Left lobe of liver (tissue), 2 donors: ENCODE measurements at regions not wholly inside any gene's neighbourhood (a gene's known extent, or its start where the extent isn't known, plus 50 kb on each side); places are given as distances from the start of the nearest gene placed in this dataset.
A peak's percentile ranks its signal among the peaks of the same experiment; 100 is the strongest.

ENCODE experiments used
- ATAC-seq: fragments of 200-7000 bp; cut with Tn5 transposase; one replicate; pipeline ENCODE4 v1.9.1; 2020; ENCODE audit warnings: mild to moderate bottlenecking, moderate library complexity
- DNase-seq: peaks from one replicate; pipeline ENCODE4 v3.0.0-alpha.2; 2020; ENCODE audit warnings: low spot score
- donor health status: DM: no; HTN: no; CAD: no; lungs with moderate emphysema.
- donor health status: DM: no; HTN: yes; CAD: no.

- no peak for ATAC-seq
- DNase-seq, result no peak
These were observed 179.2 kb upstream of the TNFAIP3 start for GRCh38 chr6:137687818-137688217.

GRCh38 chr6:137688230-137688971 is 178.7 kb upstream of the TNFAIP3 start:
- no peak for DNase-seq
- no peak for ATAC-seq

- DNase-seq, result no peak
These were observed 177.7 kb upstream of the TNFAIP3 start for GRCh38 chr6:137689377-137689776.

GRCh38 chr6:137690034-137690433 is 177.0 kb upstream of the TNFAIP3 start:
- DNase-seq, result no peak
- no peak for ATAC-seq

More at GRCh38 chr6:137689377-137689776, 177.7 kb upstream of the TNFAIP3 start:
- ATAC-seq, result no peak

GRCh38 chr6:137690721-137691120 is 176.3 kb upstream of the TNFAIP3 start:
- ATAC-seq, result no peak
- DNase-seq, result no peak

- ATAC-seq (no peak), DNase-seq (no peak)
These were observed 174.8 kb upstream of the TNFAIP3 start for GRCh38 chr6:137692308-137692707.

GRCh38 chr6:137692806-137693205 is 174.3 kb upstream of the TNFAIP3 start:
- ATAC-seq (no peak), DNase-seq (no peak)

- DNase-seq (no peak), ATAC-seq (no peak)
These were observed 173.3 kb upstream of the TNFAIP3 start for GRCh38 chr6:137693711-137694110.

GRCh38 chr6:137696765-137697164 is 170.3 kb upstream of the TNFAIP3 start:
- ATAC-seq (no peak), DNase-seq (no peak)

- ATAC-seq (peak; percentile 43), DNase-seq (no peak)
These were observed 169.7 kb upstream of the TNFAIP3 start for GRCh38 chr6:137697267-137697938.

- ATAC-seq (no peak), DNase-seq (no peak)
These were observed 168.4 kb upstream of the TNFAIP3 start for GRCh38 chr6:137698636-137699030.

GRCh38 chr6:137699031-137699683 is 167.9 kb upstream of the TNFAIP3 start:
- ATAC-seq, result peak; percentile 22

GRCh38 chr6:137700161-137700560 is 166.9 kb upstream of the TNFAIP3 start:
- ATAC-seq (no peak), DNase-seq (no peak)

More at GRCh38 chr6:137699031-137699683, 167.9 kb upstream of the TNFAIP3 start:
- no peak for DNase-seq

GRCh38 chr6:137700751-137701477 is 166.1 kb upstream of the TNFAIP3 start:
- ATAC-seq, result no peak

GRCh38 chr6:137701942-137702341 is 165.1 kb upstream of the TNFAIP3 start:
- DNase-seq (no peak), ATAC-seq (peak; percentile 37)

More at GRCh38 chr6:137700751-137701477, 166.1 kb upstream of the TNFAIP3 start:
- no peak for DNase-seq

- DNase-seq (no peak), ATAC-seq (no peak)
These were observed 164.2 kb upstream of the TNFAIP3 start for GRCh38 chr6:137702791-137703424.

GRCh38 chr6:137704802-137705159 is 162.3 kb upstream of the TNFAIP3 start:
- DNase-seq, result no peak

GRCh38 chr6:137705160-137706082 is 161.6 kb upstream of the TNFAIP3 start:
- ATAC-seq (peak; percentile 71), DNase-seq (no peak)

More at GRCh38 chr6:137704802-137705159, 162.3 kb upstream of the TNFAIP3 start:
- no peak for ATAC-seq

- ATAC-seq (no peak), DNase-seq (no peak)
These were observed 160.8 kb upstream of the TNFAIP3 start for GRCh38 chr6:137706083-137706750.
